ENCODE measurements at regions not wholly inside any gene's neighbourhood (a gene's known extent, or its start where the extent isn't known, plus 50 kb on each side); places are given as distances from the start of the nearest gene placed in this dataset.

DNA sequence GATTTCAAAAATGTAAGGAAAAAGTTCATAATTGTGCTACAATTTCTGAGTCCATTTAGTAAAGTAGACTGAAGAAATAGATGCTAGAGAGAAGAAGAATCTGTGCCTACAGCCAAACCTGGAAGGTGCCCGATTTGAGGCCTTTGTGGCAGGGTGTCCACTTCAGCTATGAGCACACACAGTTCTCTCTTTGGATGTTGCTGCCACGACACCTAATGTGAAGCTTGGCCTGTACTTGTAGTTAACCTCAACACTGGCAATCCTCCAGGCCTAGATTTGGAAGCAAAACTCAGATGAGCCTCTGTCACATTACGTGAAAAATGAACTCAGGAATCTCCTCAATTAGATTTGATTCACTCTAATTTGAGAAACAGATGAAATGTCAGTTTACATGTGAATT lies 90.1 kb upstream of the LRP1B start:
- TF ChIP-seq CTCF (IDR thresholded peaks at IDR 0.05) (no peak), EZH2 (IDR thresholded peaks at IDR 0.05; ENCODE audit: borderline replicate concordance, insufficient read depth, low read depth, low read length, poor library complexity, severe bottlenecking) (no peak)
- no peak overlapping the region for H3K27ac ChIP-seq (ENCODE audit: low read length in 2 of 2)
- no peaks in the 10 kb centered on the region for H3K36me3 ChIP-seq (replicated peaks in 1 of 2; ENCODE audit: control extremely low read depth in 1 of 2, control insufficient read depth in 1 of 2, extremely low read depth in 1 of 2, insufficient read depth in 2 of 2, low read length in 1 of 2)
- ChIA-PET POLR2A (no interaction called here), CTCF (no interaction called here)
- H3K9ac ChIP-seq (ENCODE audit: low read length): no peak overlapping the region
- ATAC-seq (ENCODE audit: low read depth): no peak
- Mint-ChIP-seq H3K4me1 (no peaks in the 10 kb centered on the region), H3K27me3 (no peaks in the 10 kb centered on the region), H3K9me3 (ENCODE audit: insufficient read depth) (no peaks in the 10 kb centered on the region), H3K4me3 (no peak overlapping the region), H3K27ac (no peak overlapping the region)
- no peak overlapping the region for H3K4me3 ChIP-seq (ENCODE audit: control extremely low read depth in 1 of 5, extremely low read depth in 1 of 5, insufficient read depth in 1 of 5, low read depth in 2 of 5, low read length in 4 of 5)
- no peaks in the 10 kb centered on the region for H3K27me3 ChIP-seq (replicated peaks in 1 of 4; ENCODE audit: control extremely low read depth in 1 of 4, control insufficient read depth in 3 of 4, insufficient read depth in 4 of 4, low read length in 3 of 4)
- 65% methylated on average over 2 of the region's 3 CpGs for WGBS (ENCODE audit: insufficient coverage)
- no peak overlapping the region for H3K4me2 ChIP-seq (replicated peaks; ENCODE audit: low read depth, low read length, poor library complexity, severe bottlenecking)
- no peaks in the 10 kb centered on the region for H4K20me1 ChIP-seq (ENCODE audit: control insufficient read depth, insufficient read depth, low read length, poor library complexity, severe bottlenecking)
- H2AFZ ChIP-seq (ENCODE audit: insufficient read depth, low read depth, low read length, poor library complexity, severe bottlenecking): no peak overlapping the region
- H3K9me3 ChIP-seq (ENCODE audit: control extremely low read depth in 1 of 3, control insufficient read depth in 2 of 3, insufficient read depth in 1 of 3, low read length in 2 of 3): no peaks in the 10 kb centered on the region
- intact Hi-C loops (cut with micrococcal nuclease): no loop called here
- no peaks in the 10 kb centered on the region for H3K4me1 ChIP-seq (ENCODE audit: control insufficient read depth in 2 of 2, insufficient read depth in 2 of 2, low read length in 2 of 2)
- H3K79me2 ChIP-seq (ENCODE audit: control insufficient read depth, insufficient read depth, low read length): no peaks in the 10 kb centered on the region
- DNase-seq: no peak

DNA sequence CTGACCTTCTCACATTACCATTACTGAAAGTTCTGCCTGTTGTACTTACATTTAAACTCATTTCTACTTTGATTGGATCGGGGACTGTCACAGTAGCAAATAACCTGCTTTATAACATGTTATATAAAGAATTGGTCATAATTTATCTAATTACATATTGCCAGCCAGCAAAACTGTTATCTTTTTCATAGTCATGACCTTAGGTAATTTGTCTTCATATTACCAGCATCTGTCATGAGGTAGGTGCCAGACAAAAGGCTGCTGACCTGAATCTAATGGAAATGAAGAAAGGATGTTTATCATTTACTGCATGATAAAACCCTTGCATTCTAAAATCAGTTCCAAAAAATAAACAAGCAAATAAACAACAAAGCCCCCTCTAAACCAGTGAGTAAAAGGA lies 89.4 kb upstream of the LRP1B start:
- Mint-ChIP-seq H3K4me1 (no peaks in the 10 kb centered on the region), H3K27me3 (no peaks in the 10 kb centered on the region), H3K4me3 (no peak overlapping the region), H3K27ac (no peak overlapping the region), H3K9me3 (ENCODE audit: insufficient read depth) (no peaks in the 10 kb centered on the region)
- TF ChIP-seq EZH2 (IDR thresholded peaks at IDR 0.05; ENCODE audit: borderline replicate concordance, insufficient read depth, low read depth, low read length, poor library complexity, severe bottlenecking) (no peak), CTCF (IDR thresholded peaks at IDR 0.05) (no peak)
- ChIA-PET POLR2A (no interaction called here), CTCF (no interaction called here)
- Histone ChIP-seq H3K9ac (ENCODE audit: low read length) (no peak overlapping the region), H4K20me1 (ENCODE audit: control insufficient read depth, insufficient read depth, low read length, poor library complexity, severe bottlenecking) (no peaks in the 10 kb centered on the region), H3K4me1 (ENCODE audit: control insufficient read depth in 2 of 2, insufficient read depth in 2 of 2, low read length in 2 of 2) (no peaks in the 10 kb centered on the region), H2AFZ (ENCODE audit: insufficient read depth, low read depth, low read length, poor library complexity, severe bottlenecking) (no peak overlapping the region), H3K79me2 (ENCODE audit: control insufficient read depth, insufficient read depth, low read length) (no peaks in the 10 kb centered on the region), H3K9me3 (ENCODE audit: control extremely low read depth in 1 of 3, control insufficient read depth in 2 of 3, insufficient read depth in 1 of 3, low read length in 2 of 3) (no peaks in the 10 kb centered on the region), H3K4me3 (ENCODE audit: control extremely low read depth in 1 of 5, extremely low read depth in 1 of 5, insufficient read depth in 1 of 5, low read depth in 2 of 5, low read length in 4 of 5) (no peak overlapping the region), H3K27me3 (replicated peaks in 1 of 4; ENCODE audit: control extremely low read depth in 1 of 4, control insufficient read depth in 3 of 4, insufficient read depth in 4 of 4, low read length in 3 of 4) (no peaks in the 10 kb centered on the region), H3K36me3 (replicated peaks in 1 of 2; ENCODE audit: control extremely low read depth in 1 of 2, control insufficient read depth in 1 of 2, extremely low read depth in 1 of 2, insufficient read depth in 2 of 2, low read length in 1 of 2) (no peaks in the 10 kb centered on the region), H3K27ac (ENCODE audit: low read length in 2 of 2) (no peak overlapping the region), H3K4me2 (replicated peaks; ENCODE audit: low read depth, low read length, poor library complexity, severe bottlenecking) (no peak overlapping the region)
- DNase-seq (no peak), ATAC-seq (ENCODE audit: low read depth) (no peak)
- intact Hi-C loops (cut with micrococcal nuclease): no loop called here
- WGBS (ENCODE audit: insufficient coverage): no CpG with 5 or more reads among the region's 1 CpG

All from B cell (primary cell).